OCI-LY1 (cell line): ENCODE measurements at regions not wholly inside any gene's neighbourhood (a gene's known extent, or its start where the extent isn't known, plus 50 kb on each side); places are given as distances from the start of the nearest gene placed in this dataset.
"Not testable (repeated sequence)": the region's sequence is repeated elsewhere in the genome, so short reads cannot be mapped to it uniquely, and the experiment has no call there.

ENCODE experiments used
- H2AFZ ChIP-seq: fragments of 200-600 bp; sonication (generic), shearing (Covaris generic); 2 replicates; pipeline ENCODE4 v1.6.0; 2014; ENCODE audit warnings: antibody characterized with exemption, mild to moderate bottlenecking, low read length
- H3F3A ChIP-seq: fragments of 200-600 bp; sonication (generic), shearing (Covaris generic); 2 replicates; pipeline ENCODE4 v1.6.0; 2014; ENCODE audit warnings: mild to moderate bottlenecking, antibody characterized with exemption, low read length, moderate library complexity; ENCODE audit not compliant: insufficient read depth
- H3K27ac ChIP-seq: fragments of 200-600 bp; sonication (generic); 2 replicates; pipeline ENCODE4 v1.5.1; 2014; ENCODE audit warnings: low read length, mixed run types, mild to moderate bottlenecking, low read depth; ENCODE audit not compliant: poor library complexity, severe bottlenecking
- H3K27me3 ChIP-seq: fragments of 200-600 bp; sonication (generic); 2 replicates; pipeline ENCODE4 v1.6.0; 2014; ENCODE audit warnings: antibody characterized with exemption, mild to moderate bottlenecking, low read length, moderate library complexity; ENCODE audit not compliant: insufficient read depth
- H3K36me3 ChIP-seq: fragments of 200-600 bp; sonication (generic); 2 replicates; pipeline ENCODE4 v1.6.1; 2014; ENCODE audit warnings: mild to moderate bottlenecking, antibody characterized with exemption, low read length, moderate library complexity, mixed read lengths; ENCODE audit not compliant: insufficient read depth
- H3K4me1 ChIP-seq: fragments of 200-600 bp; sonication (generic); 2 replicates; pipeline ENCODE4 v1.5.1; 2014; ENCODE audit warnings: mild to moderate bottlenecking, low read length, moderate library complexity; ENCODE audit not compliant: insufficient read depth, severe bottlenecking
- H3K4me2 ChIP-seq: fragments of 200-600 bp; sonication (generic), shearing (Covaris generic); 2 replicates; pipeline ENCODE4 v1.6.1; 2014; ENCODE audit warnings: low read length
- H3K4me3 ChIP-seq: fragments of 200-600 bp; sonication (generic); 2 replicates; pipeline ENCODE4 v1.5.1; 2014; ENCODE audit warnings: low read length, low read depth, mild to moderate bottlenecking, mixed read lengths; ENCODE audit not compliant: poor library complexity, severe bottlenecking
- H3K79me2 ChIP-seq: fragments of 200-600 bp; shearing (Covaris generic); 2 replicates; pipeline ENCODE4 v1.6.1; 2016; ENCODE audit warnings: mixed run types, low read length, mixed read lengths; ENCODE audit not compliant: insufficient read depth
- H3K9ac ChIP-seq: fragments of 200-600 bp; sonication (generic), shearing (Covaris generic); 2 replicates; pipeline ENCODE4 v1.6.1; 2014; ENCODE audit warnings: mild to moderate bottlenecking, low read length, mixed read lengths
- H3K9me2 ChIP-seq: fragments of 200-600 bp; sonication (generic), shearing (Covaris generic); 2 replicates; pipeline ENCODE4 v1.6.1; 2014; ENCODE audit warnings: low read depth, mild to moderate bottlenecking, low read length, mixed read lengths
- H3K9me3 ChIP-seq: fragments of 200-600 bp; shearing (Covaris generic); 2 replicates; pipeline ENCODE4 v1.6.1; 2014; ENCODE audit warnings: low read length, mixed read lengths
- H4K20me1 ChIP-seq: fragments of 200-600 bp; sonication (generic), shearing (Covaris generic); 2 replicates; pipeline ENCODE4 v1.6.0; 2016; ENCODE audit warnings: mild to moderate bottlenecking, low read length; ENCODE audit not compliant: insufficient read depth
- CTCF ChIP-seq: fragments of 200-600 bp; sonication (generic), shearing (Covaris generic); IDR thresholded peaks from 2 replicates; pipeline ENCODE4 v1.5.1; 2017; ENCODE audit warnings: mild to moderate bottlenecking, antibody characterized with exemption, low read length, moderate library complexity, mixed read lengths
- EZH2 ChIP-seq: fragments of 200-600 bp; sonication (generic), shearing (Covaris generic); IDR thresholded peaks from 2 replicates; pipeline ENCODE4 v1.8.0; 2017; ENCODE audit warnings: borderline replicate concordance, mixed run types, mild to moderate bottlenecking, antibody characterized with exemption, low read length, moderate library complexity, mixed read lengths

- no peaks in the 10 kb centered on the region for H3K4me1 ChIP-seq
- H3K4me2 ChIP-seq = no peak overlapping the region
Observed at GRCh38 chr4:164087733-164088132, 593.2 kb downstream of the TMA16 start.

GRCh38 chr4:164095313-164096110, 601.0 kb downstream of the TMA16 start:
- no peaks in the 10 kb centered on the region for H3K79me2 ChIP-seq
- no peaks in the 10 kb centered on the region for H3F3A ChIP-seq
- no peaks in the 10 kb centered on the region for H3K9me2 ChIP-seq
- H3K9ac ChIP-seq = no peak overlapping the region
- TF ChIP-seq EZH2 (no peak), CTCF (no peak)
- H3K4me1 ChIP-seq = no peaks in the 10 kb centered on the region
- H3K9me3 ChIP-seq = no peaks in the 10 kb centered on the region
- H4K20me1 ChIP-seq = no peaks in the 10 kb centered on the region
- no peak overlapping the region for H3K4me2 ChIP-seq
- H3K27ac ChIP-seq = no peak overlapping the region
- H3K27me3 ChIP-seq = no peaks in the 10 kb centered on the region
- no peaks in the 10 kb centered on the region for H3K36me3 ChIP-seq
- no peak overlapping the region for H3K4me3 ChIP-seq
- no peak overlapping the region for H2AFZ ChIP-seq

More at GRCh38 chr4:164087733-164088132, 593.2 kb downstream of the TMA16 start:
- Histone ChIP-seq H3K9ac (no peak overlapping the region), H3K9me2 (no peaks in the 10 kb centered on the region), H4K20me1 (no peaks in the 10 kb centered on the region), H3K27ac (no peak overlapping the region), H3F3A (no peaks in the 10 kb centered on the region), H3K36me3 (no peaks in the 10 kb centered on the region), H3K9me3 (no peaks in the 10 kb centered on the region), H3K27me3 (no peaks in the 10 kb centered on the region), H2AFZ (no peak overlapping the region), H3K79me2 (no peaks in the 10 kb centered on the region), H3K4me3 (no peak overlapping the region)
- TF ChIP-seq EZH2 (no peak), CTCF (no peak)

GRCh38 chr4:164096766-164097518, 602.5 kb downstream of the TMA16 start:
- H3K27ac ChIP-seq = no peak overlapping the region
- no peaks in the 10 kb centered on the region for H3F3A ChIP-seq
- H2AFZ ChIP-seq = no peak overlapping the region
- H3K9ac ChIP-seq = no peak overlapping the region
- H3K9me2 ChIP-seq = no peaks in the 10 kb centered on the region
- no peaks in the 10 kb centered on the region for H3K27me3 ChIP-seq
- no peaks in the 10 kb centered on the region for H3K79me2 ChIP-seq
- no peak overlapping the region for H3K4me3 ChIP-seq
- no peak overlapping the region for H3K4me2 ChIP-seq
- TF ChIP-seq CTCF (no peak), EZH2 (no peak)
- no peaks in the 10 kb centered on the region for H3K4me1 ChIP-seq
- H3K36me3 ChIP-seq = no peaks in the 10 kb centered on the region
- H4K20me1 ChIP-seq = no peaks in the 10 kb centered on the region
- no peaks in the 10 kb centered on the region for H3K9me3 ChIP-seq

- H3K9me3 ChIP-seq, H3K36me3 ChIP-seq, H3K79me2 ChIP-seq, H2AFZ ChIP-seq, H3K27me3 ChIP-seq, H3F3A ChIP-seq, H4K20me1 ChIP-seq, H3K4me3 ChIP-seq, H3K9me2 ChIP-seq, H3K9ac ChIP-seq, H3K4me1 ChIP-seq, H3K27ac ChIP-seq, H3K4me2 ChIP-seq: not testable (repeated sequence)
Observed at GRCh38 chr4:164100741-164101365, 606.4 kb downstream of the TMA16 start.
